HCT116 (cell line): ENCODE measurements at regions not wholly inside any gene's neighbourhood (a gene's known extent, or its start where the extent isn't known, plus 50 kb on each side); places are given as distances from the start of the nearest gene placed in this dataset.
"Not testable (repeated sequence)": the region's sequence is repeated elsewhere in the genome, so short reads cannot be mapped to it uniquely, and the experiment has no call there.

Experiments used
- POLR2AphosphoS5 ChIP-seq: IDR thresholded peaks from 2 replicates; pipeline ENCODE4 v1.6.1; 2011; ENCODE audit warnings: mild to moderate bottlenecking, low read depth, low read length, moderate library complexity
- SP1 ChIP-seq: IDR thresholded peaks from 2 replicates; pipeline ENCODE4 v1.6.1; 2012; ENCODE audit warnings: low read depth
- ZBTB33 ChIP-seq: IDR thresholded peaks from 2 replicates; pipeline ENCODE4 v1.6.1; 2011; ENCODE audit warnings: mild to moderate bottlenecking, low read length, moderate library complexity; ENCODE audit not compliant: insufficient replicate concordance; ENCODE audit errors: extremely low read depth
- TF ChIP-seq, protein P1 (sequence below): IDR thresholded peaks from 2 replicates; pipeline ENCODE4 v1.6.1; 2012
- TF ChIP-seq, protein P2 (sequence below), 3 experiments: fragments of 200-600 bp in 1 of 3; sonication (generic) in 1 of 3; IDR thresholded peaks in 2 of 3; conservative IDR thresholded peaks in 1 of 3; 2 replicates each; pipeline ENCODE4 v1.5.1; 2012 to 2017; ENCODE audit warnings: low read depth in 2 of 3, low read length in 2 of 3, antibody characterized with exemption in 1 of 3, borderline replicate concordance in 1 of 3, control low read depth in 1 of 3, mild to moderate bottlenecking in 1 of 3, mixed read lengths in 1 of 3, mixed run types in 1 of 3, moderate library complexity in 1 of 3; ENCODE audit not compliant: insufficient read depth in 1 of 3

DNA sequence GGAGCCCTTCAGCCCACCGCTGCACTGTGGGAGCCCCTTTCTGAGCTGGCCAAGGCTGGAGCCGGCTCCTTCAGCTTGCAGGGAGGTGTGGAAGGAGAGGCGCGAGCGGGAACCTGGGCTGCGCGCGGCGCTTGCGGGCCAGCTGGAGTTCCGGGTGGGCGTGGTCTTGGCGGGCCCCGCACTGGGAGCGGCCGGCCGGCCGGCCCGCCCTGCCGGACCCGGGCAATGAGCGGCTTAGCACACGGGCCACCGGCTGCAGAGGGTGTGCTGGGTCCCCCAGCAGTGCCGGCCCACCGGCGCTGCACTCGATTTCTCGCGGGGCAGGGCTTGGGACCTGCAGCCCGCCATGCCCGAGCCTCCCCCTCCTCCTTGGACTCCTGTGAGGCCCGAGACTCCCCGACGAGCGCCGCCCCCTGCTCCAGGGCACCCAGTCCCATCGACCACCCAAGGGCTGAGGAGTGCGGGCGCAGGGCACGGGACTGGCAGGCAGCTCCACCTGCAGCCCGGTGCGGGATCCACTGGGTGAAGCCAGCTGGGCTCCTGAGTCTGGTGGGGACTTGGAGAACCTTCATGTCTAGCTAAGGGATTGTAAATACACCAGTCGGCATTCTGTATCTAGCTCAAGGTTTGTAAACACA lies 886.5 kb downstream of the FSTL5 start:
- TF ChIP-seq, protein P1, sequence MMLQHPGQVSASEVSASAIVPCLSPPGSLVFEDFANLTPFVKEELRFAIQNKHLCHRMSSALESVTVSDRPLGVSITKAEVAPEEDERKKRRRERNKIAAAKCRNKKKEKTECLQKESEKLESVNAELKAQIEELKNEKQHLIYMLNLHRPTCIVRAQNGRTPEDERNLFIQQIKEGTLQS, result not testable (repeated sequence)
- not testable (repeated sequence) for TF ChIP-seq POLR2AphosphoS5, ZBTB33, SP1
- TF ChIP-seq, protein P2, sequence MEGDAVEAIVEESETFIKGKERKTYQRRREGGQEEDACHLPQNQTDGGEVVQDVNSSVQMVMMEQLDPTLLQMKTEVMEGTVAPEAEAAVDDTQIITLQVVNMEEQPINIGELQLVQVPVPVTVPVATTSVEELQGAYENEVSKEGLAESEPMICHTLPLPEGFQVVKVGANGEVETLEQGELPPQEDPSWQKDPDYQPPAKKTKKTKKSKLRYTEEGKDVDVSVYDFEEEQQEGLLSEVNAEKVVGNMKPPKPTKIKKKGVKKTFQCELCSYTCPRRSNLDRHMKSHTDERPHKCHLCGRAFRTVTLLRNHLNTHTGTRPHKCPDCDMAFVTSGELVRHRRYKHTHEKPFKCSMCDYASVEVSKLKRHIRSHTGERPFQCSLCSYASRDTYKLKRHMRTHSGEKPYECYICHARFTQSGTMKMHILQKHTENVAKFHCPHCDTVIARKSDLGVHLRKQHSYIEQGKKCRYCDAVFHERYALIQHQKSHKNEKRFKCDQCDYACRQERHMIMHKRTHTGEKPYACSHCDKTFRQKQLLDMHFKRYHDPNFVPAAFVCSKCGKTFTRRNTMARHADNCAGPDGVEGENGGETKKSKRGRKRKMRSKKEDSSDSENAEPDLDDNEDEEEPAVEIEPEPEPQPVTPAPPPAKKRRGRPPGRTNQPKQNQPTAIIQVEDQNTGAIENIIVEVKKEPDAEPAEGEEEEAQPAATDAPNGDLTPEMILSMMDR (IDR thresholded peaks at IDR 0.05 in 2 of 3, conservative IDR thresholded peaks at IDR 0.05 in 1 of 3; ENCODE audit: borderline replicate concordance in 1 of 3, insufficient read depth in 1 of 3, low read depth in 2 of 3, low read length in 2 of 3), result not testable (repeated sequence)
